ENCODE measurements at regions not wholly inside any gene's neighbourhood (a gene's known extent, or its start where the extent isn't known, plus 50 kb on each side); places are given as distances from the start of the nearest gene placed in this dataset.

DNA sequence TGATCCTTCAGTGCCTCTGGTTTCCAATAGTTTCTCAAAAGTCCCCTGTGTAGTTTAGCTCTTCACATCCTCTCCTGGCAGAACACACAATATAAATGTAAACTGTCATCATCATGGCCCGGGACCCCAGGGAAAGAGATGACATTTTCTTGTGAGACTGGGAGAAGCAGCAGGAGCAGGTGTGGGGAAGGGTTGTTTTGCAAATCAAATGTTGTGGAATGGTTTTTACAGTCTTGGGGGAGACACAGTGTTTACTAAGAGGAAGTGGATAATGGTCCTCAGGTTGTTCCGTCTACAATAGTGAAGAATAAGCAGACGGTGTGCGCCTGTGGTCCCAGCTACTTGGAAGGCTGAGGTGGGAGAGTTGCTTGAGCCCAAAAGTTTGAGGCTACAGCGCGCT lies 159.1 kb downstream of the SEC23IP start:
- TF ChIP-seq ELF4 (IDR thresholded peaks at IDR 0.05), result no peak
- no peak for TF ChIP-seq TARDBP (IDR thresholded peaks at IDR 0.05)
- no peak for TF ChIP-seq SP1 (IDR thresholded peaks at IDR 0.05)
- TF ChIP-seq FOXA1 (IDR thresholded peaks at IDR 0.05), result no peak
- TF ChIP-seq ZNF384 (IDR thresholded peaks at IDR 0.05), result no peak
- no peak for TF ChIP-seq BHLHE40 (IDR thresholded peaks at IDR 0.05; ENCODE audit: borderline replicate concordance)
- TF ChIP-seq HDGF (IDR thresholded peaks at IDR 0.05; ENCODE audit: borderline replicate concordance), result no peak
- no peak for TF ChIP-seq CTBP1 (IDR thresholded peaks at IDR 0.05; ENCODE audit: borderline replicate concordance)
